LoVo (cell line): ENCODE measurements at regions not wholly inside any gene's neighbourhood (a gene's known extent, or its start where the extent isn't known, plus 50 kb on each side); places are given as distances from the start of the nearest gene placed in this dataset.
"Not testable (repeated sequence)": the region's sequence is repeated elsewhere in the genome, so short reads cannot be mapped to it uniquely, and the experiment has no call there.

Experiments used
- DNase-seq: peaks from one replicate; pipeline ENCODE4 v3.0.0-alpha.2; 2016; ENCODE audit warnings: low spot score

- no peak for DNase-seq
These were observed 280.1 kb upstream of the GRM7 start for GRCh38 chr3:6580808-6581207.

DNA sequence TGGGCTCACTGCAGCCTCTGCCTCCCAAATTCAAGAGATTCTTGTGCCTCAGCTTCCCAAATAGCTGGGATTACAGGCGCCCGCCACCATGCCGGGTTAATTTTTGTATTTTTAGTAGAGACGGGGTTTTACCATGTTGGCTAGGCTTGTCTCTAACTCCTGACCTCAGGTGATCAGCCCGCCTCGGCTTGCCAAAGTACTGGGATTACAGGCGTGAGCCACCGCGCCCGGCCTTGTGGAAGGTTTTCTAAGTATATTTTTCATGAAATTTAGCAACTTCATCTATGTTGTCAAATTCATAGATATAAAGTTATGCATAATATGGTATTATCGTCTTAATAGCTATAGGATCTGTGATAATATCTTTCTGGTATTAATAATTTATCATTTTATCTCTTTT lies 275.6 kb upstream of the GRM7 start:
- no peak for DNase-seq

DNA sequence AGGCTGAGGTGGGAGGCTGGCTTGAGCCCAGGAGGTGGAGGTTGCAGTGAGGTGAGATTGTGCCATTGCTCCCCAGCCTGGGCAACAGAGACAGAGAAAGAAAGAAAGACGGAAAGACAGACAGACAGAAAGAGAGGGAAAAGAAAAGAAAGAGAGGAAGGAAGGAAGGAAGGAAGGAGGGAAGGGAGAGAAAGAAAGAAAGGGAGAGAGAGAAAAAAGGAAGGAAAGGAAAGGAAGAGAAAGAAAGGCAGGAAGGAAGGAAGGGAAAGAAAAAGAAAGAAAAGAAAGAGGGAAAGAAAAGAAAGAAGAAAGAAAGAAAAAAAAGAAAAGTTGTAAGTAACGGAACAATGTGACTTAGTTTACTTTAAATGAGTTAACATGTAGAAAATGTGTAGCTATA lies 260.7 kb upstream of the GRM7 start:
- no peak for DNase-seq

- DNase-seq = no peak
These were observed 259.5 kb upstream of the GRM7 start for GRCh38 chr3:6601374-6601773.

GRCh38 chr3:6602329-6602728 lies 258.6 kb upstream of the GRM7 start:
- DNase-seq = no peak

- no peak for DNase-seq
These were observed 255.7 kb upstream of the GRM7 start for GRCh38 chr3:6605227-6605626.

DNA sequence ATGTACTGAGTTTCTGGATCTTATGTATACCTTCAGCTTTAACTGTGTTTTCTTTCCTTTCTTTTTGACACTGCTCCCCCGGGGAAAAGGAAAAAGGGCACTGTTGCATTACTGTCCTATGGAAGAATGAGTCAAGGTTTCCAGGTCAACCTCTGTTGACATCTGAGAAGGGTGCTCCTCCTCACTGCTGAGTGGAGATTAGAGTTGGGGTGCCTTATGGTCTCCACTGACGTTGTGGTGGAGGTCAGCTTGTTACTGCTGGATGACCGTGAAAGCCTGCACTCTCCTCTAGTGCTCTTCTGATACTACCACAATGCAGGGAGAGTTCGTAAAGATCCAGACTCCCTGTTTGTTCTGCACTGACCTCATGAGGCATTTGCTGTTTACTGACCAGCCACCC lies 252.1 kb upstream of the GRM7 start:
- no peak for DNase-seq

DNA sequence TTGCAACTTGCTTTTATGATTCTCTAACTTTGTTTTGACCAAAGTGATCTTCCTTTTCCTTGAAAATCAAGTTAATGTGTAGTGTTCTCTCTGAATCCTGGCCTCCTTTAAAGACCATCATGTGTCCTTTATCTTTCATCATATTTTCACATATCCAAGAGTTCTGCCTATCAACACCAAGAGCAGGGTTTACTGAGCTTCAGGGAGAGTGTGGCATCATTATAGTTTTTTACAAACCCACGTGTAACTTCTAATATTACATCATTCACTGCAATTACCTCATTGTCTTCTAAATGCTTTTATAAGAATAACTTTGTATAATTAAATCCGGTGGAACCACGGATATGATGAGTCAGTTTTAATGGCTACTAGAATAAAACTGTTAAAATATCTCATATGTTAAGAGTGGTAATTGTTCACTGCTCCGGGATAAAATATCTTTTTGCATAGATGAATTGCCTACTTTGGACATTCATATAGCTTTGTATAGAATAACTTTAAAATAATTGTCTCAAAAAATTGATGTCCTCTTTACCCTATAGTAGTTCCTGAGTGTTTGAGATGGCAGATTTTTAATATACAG lies 248.8 kb upstream of the GRM7 start:
- DNase-seq = no peak

- no peak for DNase-seq
These were observed 238.7 kb upstream of the GRM7 start for GRCh38 chr3:6622260-6622659.

- DNase-seq = no peak
These were observed 238.2 kb upstream of the GRM7 start for GRCh38 chr3:6622712-6623111.

GRCh38 chr3:6631376-6631775 lies 229.5 kb upstream of the GRM7 start:
- no peak for DNase-seq

GRCh38 chr3:6640907-6641306 lies 220.0 kb upstream of the GRM7 start:
- DNase-seq = no peak

- DNase-seq = no peak
These were observed 216.6 kb upstream of the GRM7 start for GRCh38 chr3:6644070-6644929.

- DNase-seq = no peak
These were observed 206.2 kb upstream of the GRM7 start for GRCh38 chr3:6654670-6655069.

DNA sequence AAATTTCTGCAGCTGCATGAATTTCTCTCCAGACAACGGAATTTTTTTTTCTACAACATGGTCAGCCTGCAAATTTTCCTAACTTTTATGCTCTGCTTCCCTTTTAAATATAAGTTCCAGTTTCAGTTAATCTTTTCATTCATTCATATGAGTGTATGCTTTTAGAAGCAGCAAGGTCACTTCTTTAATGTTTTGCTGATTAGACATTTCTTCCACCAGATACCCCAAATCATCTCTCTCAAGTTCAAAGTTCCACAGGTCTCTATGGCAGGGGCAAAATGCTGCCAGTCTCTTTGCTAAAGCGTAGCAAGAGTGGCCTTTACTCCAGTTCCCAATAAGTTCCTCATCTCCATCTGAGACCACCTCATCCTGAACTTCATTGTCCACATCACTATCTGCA lies 205.6 kb upstream of the GRM7 start:
- DNase-seq = no peak

DNA sequence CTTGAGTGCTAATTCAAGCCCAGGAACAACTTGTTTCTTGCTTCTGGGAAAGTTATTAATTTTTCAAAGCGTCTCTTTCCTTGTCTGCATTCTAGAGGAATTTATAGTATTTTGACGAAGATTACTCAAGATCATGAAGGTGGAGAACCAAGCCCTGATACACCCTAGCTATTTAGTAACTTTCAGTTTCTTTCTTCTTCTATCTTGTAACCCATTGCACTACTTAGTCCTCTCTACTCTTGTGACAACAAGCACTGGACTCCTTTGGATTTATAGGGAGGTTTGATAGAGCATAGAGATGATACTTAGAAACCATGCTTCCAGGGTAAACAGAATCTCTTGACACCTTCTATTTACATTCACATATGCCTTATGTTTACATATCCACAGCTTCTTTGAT lies 203.3 kb upstream of the GRM7 start:
- no peak for DNase-seq

- no peak for DNase-seq
These were observed 193.6 kb upstream of the GRM7 start for GRCh38 chr3:6667354-6667753.

DNA sequence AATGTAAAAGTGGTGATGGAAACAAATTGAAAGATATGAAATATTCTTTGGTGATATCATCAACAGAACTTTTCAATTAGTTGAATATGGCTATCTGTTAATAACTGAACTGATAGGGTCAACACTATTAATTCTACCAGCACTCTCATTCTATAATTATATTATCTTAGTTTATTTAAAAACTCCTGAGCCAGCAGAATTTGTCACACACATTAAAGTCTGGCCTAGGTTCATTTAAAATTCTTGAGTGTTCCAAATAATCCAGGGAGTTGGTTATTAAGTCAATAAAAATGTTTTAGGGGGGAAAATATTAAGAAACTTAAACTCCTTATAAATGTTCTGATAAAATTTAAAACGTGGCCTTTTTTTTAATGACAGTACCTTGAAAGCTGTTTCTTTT lies 189.6 kb upstream of the GRM7 start:
- no peak for DNase-seq

DNA sequence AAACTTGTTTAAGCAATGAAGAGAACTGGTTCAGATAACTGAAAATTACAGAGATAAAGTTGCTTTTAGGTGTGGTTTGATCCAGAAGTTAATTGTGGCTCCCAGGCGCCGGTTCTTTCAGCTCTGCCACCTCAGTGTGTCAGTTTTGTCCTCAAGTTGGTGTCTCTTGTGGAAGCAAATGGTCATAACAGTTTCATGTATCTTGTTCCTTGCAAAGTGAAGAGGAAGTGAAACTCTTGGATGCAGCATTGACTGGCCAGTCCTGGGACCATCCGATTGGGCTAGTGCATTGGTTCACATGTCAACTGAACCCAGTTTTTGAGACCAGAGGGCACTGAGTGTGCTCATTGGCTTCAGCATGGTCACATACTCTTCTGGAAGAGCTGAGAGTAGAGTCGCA lies 181.4 kb upstream of the GRM7 start:
- no peak for DNase-seq

- no peak for DNase-seq
These were observed 180.7 kb upstream of the GRM7 start for GRCh38 chr3:6680119-6680806.

GRCh38 chr3:6697285-6697684 lies 163.6 kb upstream of the GRM7 start:
- no peak for DNase-seq

DNA sequence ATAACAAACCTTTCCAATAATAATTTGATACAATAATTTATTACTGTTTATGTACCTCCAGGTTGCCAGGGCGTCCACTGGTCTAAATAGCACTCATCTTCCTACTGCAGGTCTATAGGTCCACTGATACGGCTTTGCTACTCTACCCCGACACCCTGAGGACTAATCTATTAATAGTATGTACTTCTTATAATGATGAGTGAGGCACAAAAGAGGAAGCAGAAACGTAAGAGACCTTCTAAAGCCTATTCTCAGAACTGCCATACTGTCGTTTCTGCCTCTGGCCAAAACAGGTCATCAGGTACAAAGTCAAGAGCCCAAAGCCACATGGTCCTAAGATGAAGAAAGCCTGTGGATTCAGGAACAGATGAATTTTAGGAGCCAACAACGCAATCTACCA lies 163.2 kb upstream of the GRM7 start:
- DNase-seq = no peak

GRCh38 chr3:6704817-6705216 lies 156.1 kb upstream of the GRM7 start:
- not testable (repeated sequence) for DNase-seq
